Activated CD8-positive, alpha-beta memory T cell treated with anti-CD3 and anti-CD28 coated beads for 48 hours (primary cell): ENCODE measurements at regions not wholly inside any gene's neighbourhood (a gene's known extent, or its start where the extent isn't known, plus 50 kb on each side); places are given as distances from the start of the nearest gene placed in this dataset.

Source experiments
- DNase-seq, 3 experiments: peaks; one replicate each; pipeline ENCODE4 v3.0.0-alpha.2; 2020; ENCODE audit warnings: low read depth in 2 of 3, low spot score in 2 of 3

DNA sequence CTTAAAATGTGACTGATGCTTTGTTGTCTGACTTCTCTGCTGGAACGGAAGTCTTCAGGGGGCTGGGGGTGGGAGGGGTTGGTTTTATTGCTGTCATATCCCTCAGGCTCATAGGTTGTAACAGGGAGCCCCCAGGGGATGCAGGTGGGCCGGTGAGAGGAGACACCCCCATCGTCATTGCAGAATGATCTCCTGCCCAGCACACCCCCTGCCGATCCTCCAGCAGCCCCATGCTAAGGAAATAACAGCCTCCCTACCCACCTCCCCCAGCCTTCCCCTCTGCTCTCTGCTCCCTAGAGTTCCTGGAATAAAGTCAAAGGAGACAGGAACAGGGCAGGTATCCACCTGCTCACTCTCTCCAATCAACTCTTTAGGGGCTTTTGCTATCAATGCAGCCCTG, 270.1 kb upstream of the TNRC6C start:
- DNase-seq = no peak

GRCh38 chr17:77690271-77691161, 268.0 kb upstream of the TNRC6C start:
- no peak for DNase-seq

GRCh38 chr17:77691216-77692085, 267.1 kb upstream of the TNRC6C start:
- DNase-seq = no peak

GRCh38 chr17:77692571-77693161, 265.8 kb upstream of the TNRC6C start:
- DNase-seq = no peak

GRCh38 chr17:77693301-77693700, 265.2 kb upstream of the TNRC6C start:
- no peak for DNase-seq

- DNase-seq = no peak
Measured at GRCh38 chr17:77693776-77694175, 264.7 kb upstream of the TNRC6C start.

DNA sequence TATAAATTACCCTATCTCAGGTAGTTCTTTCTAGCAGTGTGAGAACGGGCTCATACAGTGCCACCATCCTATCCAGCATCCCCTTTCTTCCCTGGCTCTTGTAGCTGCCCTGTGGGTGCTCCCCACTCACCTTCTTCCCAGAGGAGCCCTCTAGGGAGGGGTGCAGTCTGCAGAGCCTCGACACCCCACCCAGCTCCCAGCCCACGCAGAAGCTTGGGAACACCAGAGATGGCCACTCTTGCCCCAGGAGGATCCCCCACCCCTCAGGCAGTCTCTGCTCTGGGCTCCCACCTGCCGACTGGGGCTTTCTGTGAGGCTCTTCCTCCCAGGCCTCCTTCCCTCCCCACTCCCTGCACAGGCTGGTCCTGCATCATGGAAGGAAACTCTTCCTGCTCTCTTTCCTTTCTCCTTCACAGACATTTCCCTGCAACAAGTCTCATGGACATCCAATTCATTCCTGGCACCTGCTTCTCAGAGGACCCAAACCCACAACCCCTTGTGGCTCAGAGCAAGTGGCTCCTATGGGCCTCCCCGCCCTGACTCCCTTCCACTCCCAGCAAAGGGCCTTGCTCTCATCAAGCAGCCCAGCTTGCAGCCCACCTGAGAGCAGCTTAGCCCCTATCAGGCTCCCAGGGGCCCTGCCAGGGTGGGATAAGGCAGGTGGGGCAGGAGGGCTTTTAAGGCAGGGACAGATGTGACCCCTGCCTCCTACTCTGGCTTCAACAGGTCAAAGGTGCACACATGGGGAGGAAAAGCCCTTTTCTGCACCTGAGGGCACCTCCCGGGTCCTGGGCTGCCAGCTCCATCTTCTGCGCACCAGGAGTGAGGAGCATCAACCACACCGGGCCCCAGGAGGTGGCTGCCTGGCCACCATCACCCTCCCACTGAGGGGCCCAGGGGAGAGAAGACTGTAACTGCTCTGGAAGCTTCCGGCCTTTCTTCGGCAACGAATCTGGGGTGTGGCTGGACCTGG, 263.8 kb upstream of the TNRC6C start:
- no peak for DNase-seq

DNA sequence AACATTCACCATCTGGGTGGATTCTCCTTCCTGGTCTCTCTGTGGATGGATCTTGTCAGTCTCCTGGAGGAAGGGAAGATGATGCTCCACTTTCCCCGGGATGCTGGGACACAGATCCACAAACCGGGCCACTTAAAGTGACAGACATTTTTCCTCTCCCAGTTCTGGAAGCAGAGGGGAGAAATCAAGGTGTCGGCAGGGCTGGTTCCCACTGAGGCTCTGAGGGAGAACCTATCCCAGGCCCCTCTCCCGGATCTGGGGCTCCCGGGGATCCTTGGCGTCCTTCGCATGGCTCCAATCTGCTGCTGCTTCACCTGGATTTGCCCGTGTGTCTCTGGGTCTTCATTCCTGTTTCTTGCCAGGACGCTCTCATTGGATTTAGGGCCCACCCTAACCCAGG, 263.1 kb upstream of the TNRC6C start:
- no peak for DNase-seq

- no peak for DNase-seq
Measured at GRCh38 chr17:77696151-77696720, 262.3 kb upstream of the TNRC6C start.

GRCh38 chr17:77696721-77697460, 261.6 kb upstream of the TNRC6C start:
- DNase-seq = no peak

- no peak for DNase-seq
Measured at GRCh38 chr17:77697480-77698400, 260.8 kb upstream of the TNRC6C start.

DNA sequence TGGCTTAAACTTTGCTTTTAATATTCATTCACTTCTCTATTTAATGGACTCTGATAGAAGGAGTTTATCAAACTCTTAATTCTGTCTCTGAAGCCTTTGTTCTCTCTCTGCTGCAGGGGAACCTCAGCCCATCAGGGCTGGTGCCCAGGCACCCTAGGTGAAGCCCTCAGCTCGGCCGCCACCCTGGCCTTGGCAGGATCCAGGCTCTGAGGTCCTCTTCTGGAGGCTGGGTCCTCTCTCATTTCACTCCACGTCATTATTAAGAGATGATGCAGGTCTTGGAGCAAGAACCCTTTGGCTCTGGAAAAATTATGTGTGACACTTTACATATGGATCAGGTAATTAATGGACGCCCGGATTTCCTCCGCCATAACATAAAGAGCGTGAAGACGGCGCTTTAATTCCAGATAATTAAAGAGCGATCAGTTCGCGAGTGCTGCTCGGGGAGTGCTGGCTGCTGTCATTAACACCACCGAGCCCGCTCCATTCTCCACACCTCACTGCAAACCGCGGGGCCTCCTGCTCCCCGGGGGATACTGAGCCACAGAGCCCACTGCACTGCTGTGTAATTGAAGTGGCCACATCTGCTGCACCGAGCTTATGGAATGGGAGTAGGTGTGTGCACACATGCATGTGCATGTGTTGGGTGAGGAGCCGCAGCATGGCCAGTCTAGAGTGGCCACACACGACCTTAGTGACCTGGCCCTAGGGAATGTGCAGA, 259.4 kb upstream of the TNRC6C start:
- no peak for DNase-seq

DNA sequence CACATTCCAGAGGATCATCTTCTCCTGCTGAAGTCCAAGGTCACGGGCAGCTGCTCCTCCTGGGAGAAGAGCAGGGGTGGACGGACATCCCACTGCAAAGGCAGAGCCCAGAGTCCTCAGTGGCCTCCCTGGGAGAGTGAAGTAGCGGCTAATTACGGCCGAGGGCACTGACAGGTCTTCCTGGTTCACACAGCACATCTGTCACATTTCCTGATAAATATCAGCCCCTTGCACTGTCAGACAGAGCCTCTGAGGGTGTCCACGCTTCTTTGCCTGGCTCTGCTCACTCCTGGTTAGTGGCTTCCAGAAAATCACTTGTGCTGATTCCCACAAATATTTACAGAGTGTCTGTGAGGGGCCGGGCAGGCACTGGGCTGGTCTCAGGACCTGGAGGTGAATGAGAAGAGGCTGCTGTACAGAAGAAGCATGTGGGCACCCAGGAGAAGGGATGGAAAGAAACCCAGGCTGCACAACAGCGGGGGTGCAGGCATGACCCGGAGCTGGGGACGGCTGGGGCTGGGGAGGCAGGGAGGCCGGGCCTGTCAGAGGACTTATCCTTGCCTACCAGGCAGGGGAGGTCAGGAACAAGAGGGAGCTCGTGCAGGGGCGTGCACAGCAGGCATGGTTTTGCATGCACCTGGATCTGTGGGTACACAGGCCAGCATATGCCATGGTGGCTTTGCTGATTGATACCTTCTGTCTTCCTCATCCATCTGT, 258.2 kb upstream of the TNRC6C start:
- no peak for DNase-seq

- DNase-seq = no peak
Measured at GRCh38 chr17:77701996-77702395, 256.5 kb upstream of the TNRC6C start.

DNA sequence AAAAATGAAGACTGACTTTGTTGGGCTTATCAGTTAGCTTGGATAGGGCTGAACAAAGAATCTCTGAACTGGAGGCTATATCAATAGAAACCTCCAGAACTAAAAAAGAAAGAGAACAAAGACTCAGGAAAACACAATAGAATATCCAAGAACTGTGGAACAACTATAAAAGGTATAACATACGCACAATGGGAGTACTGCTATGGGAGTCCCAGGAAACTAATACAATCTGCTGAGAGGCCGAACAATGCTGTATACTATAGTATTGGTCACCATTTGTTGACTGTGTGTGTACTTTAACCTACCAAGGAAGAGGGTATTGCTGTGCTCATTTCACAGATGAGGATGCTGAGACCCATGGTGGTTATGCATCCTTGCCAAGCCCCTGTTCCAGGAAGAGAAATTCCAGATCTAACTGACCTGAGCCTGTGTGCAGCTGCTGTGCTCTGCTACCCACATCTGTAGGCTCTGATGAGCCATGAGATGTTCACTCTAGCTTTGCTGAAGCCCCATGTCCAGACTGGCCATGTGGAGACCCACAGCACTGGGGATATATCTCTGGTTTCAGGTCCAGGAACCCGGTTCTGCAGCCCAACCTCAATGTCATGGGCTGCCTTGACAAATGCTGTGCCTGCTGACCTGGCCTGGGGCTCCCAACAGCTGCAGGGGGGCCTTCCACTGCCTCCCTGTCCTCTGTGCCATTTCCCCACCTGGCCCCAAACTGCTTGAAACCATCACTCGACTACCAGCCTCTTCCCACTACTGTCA, 254.3 kb upstream of the TNRC6C start:
- DNase-seq = no peak

- DNase-seq = no peak
Measured at GRCh38 chr17:77706938-77707337, 251.6 kb upstream of the TNRC6C start.
